Cardiac muscle cell (in vitro differentiated cells and primary cell): ENCODE measurements at regions not wholly inside any gene's neighbourhood (a gene's known extent, or its start where the extent isn't known, plus 50 kb on each side); places are given as distances from the start of the nearest gene placed in this dataset.

Experiments
- DNase-seq, 2 donors: peaks; one replicate each; pipeline versions ENCODE4 v3.0.0 to v3.0.0-alpha.2; 2010 to 2017; ENCODE audit warnings: low read depth in 1 of 2, low spot score in 1 of 2
- H3K27ac ChIP-seq: fragments of 200-600 bp; sonication (generic); 2 replicates; pipeline ENCODE4 v1.5.1; 2016
- H3K27me3 ChIP-seq: fragments of 200-600 bp; sonication (generic); 2 replicates; pipeline ENCODE4 v1.6.0; 2016; ENCODE audit warnings: control low read depth
- H3K36me3 ChIP-seq: fragments of 200-600 bp; sonication (generic); 2 replicates; pipeline ENCODE4 v1.5.1; 2016; ENCODE audit warnings: control low read depth
- H3K4me1 ChIP-seq: fragments of 200-600 bp; sonication (generic); 2 replicates; pipeline ENCODE4 v1.8.1; 2017; ENCODE audit warnings: low read depth, mild to moderate bottlenecking, mixed run types
- H3K4me3 ChIP-seq: fragments of 200-600 bp; sonication (generic); 2 replicates; pipeline ENCODE4 v1.5.1; 2016; ENCODE audit warnings: mild to moderate bottlenecking
- H3K9me3 ChIP-seq: fragments of 200-600 bp; sonication (generic); 2 replicates; pipeline ENCODE4 v1.5.1; 2017; ENCODE audit warnings: low read depth, mild to moderate bottlenecking, control low read depth
- CTCF ChIP-seq: IDR thresholded peaks from 2 replicates; pipeline ENCODE4 v1.5.1; 2012; ENCODE audit warnings: low read depth, mild to moderate bottlenecking, low read length

- no peak overlapping the region for H3K27ac ChIP-seq
- no peak for TF ChIP-seq CTCF
- H3K36me3 ChIP-seq, result no peaks in the 10 kb centered on the region
- H3K4me1 ChIP-seq, result peaks cover 12% of the 10 kb centered on the region
- no peaks in the 10 kb centered on the region for H3K9me3 ChIP-seq
- no peaks in the 10 kb centered on the region for H3K27me3 ChIP-seq
- H3K4me3 ChIP-seq, result no peak overlapping the region
- no peak for DNase-seq
These were observed 208.6 kb upstream of the PAPPA start for GRCh38 chr9:115945009-115945431.

- Histone ChIP-seq H3K27me3 (no peaks in the 10 kb centered on the region), H3K36me3 (no peaks in the 10 kb centered on the region), H3K9me3 (no peaks in the 10 kb centered on the region), H3K4me3 (no peak overlapping the region), H3K4me1 (peaks cover 12% of the 10 kb centered on the region), H3K27ac (no peak overlapping the region)
- no peak for TF ChIP-seq CTCF
- DNase-seq, result peak in 1 of 2 donors; percentile 14
These were observed 207.1 kb upstream of the PAPPA start for GRCh38 chr9:115946530-115946929.

- H3K4me3 ChIP-seq, result no peak overlapping the region
- H3K4me1 ChIP-seq, result no peaks in the 10 kb centered on the region
- H3K9me3 ChIP-seq, result no peaks in the 10 kb centered on the region
- H3K27ac ChIP-seq, result no peak overlapping the region
- DNase-seq, result no peak
- no peak for TF ChIP-seq CTCF
- H3K27me3 ChIP-seq, result no peaks in the 10 kb centered on the region
- H3K36me3 ChIP-seq, result no peaks in the 10 kb centered on the region
These were observed 201.6 kb upstream of the PAPPA start for GRCh38 chr9:115951977-115952376.

GRCh38 chr9:115952430-115953292 is 200.9 kb upstream of the PAPPA start:
- Histone ChIP-seq H3K4me3 (no peak overlapping the region), H3K4me1 (no peaks in the 10 kb centered on the region), H3K27me3 (no peaks in the 10 kb centered on the region), H3K27ac (no peak overlapping the region), H3K36me3 (no peaks in the 10 kb centered on the region), H3K9me3 (no peaks in the 10 kb centered on the region)
- peak in 1 of 2 donors; percentile 50 for DNase-seq
- TF ChIP-seq CTCF, result no peak

- Histone ChIP-seq H3K4me1 (no peaks in the 10 kb centered on the region), H3K36me3 (no peaks in the 10 kb centered on the region), H3K4me3 (no peak overlapping the region), H3K9me3 (no peaks in the 10 kb centered on the region), H3K27me3 (no peaks in the 10 kb centered on the region), H3K27ac (no peak overlapping the region)
- no peak for DNase-seq
- no peak for TF ChIP-seq CTCF
These were observed 197.2 kb upstream of the PAPPA start for GRCh38 chr9:115956371-115956770.
